ENCODE measurements at regions not wholly inside any gene's neighbourhood (a gene's known extent, or its start where the extent isn't known, plus 50 kb on each side); places are given as distances from the start of the nearest gene placed in this dataset.

DNA sequence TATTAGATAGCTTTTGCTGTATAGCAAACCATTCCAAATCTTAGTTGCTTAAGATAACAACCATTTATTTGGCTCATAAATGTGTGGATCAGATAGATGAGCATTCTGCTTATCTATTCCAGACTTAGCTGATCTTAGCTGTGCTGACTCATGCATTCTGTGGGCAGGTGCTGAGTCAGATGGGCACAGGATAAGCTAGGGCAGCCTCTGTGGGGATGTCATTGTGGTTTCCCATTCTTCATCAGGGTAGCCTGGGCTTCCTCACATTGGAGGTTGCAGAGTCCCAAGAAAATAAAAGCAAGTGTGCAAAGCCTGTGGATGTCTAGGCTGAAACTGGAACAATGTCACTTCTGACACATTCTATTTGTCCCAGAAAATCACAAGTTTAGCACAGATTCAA lies 917.0 kb downstream of the TYW1 start:
- TF ChIP-seq SMC3 (IDR thresholded peaks at IDR 0.05; ENCODE audit: low read depth, low read length) = no peak
- TF ChIP-seq, protein P1, sequence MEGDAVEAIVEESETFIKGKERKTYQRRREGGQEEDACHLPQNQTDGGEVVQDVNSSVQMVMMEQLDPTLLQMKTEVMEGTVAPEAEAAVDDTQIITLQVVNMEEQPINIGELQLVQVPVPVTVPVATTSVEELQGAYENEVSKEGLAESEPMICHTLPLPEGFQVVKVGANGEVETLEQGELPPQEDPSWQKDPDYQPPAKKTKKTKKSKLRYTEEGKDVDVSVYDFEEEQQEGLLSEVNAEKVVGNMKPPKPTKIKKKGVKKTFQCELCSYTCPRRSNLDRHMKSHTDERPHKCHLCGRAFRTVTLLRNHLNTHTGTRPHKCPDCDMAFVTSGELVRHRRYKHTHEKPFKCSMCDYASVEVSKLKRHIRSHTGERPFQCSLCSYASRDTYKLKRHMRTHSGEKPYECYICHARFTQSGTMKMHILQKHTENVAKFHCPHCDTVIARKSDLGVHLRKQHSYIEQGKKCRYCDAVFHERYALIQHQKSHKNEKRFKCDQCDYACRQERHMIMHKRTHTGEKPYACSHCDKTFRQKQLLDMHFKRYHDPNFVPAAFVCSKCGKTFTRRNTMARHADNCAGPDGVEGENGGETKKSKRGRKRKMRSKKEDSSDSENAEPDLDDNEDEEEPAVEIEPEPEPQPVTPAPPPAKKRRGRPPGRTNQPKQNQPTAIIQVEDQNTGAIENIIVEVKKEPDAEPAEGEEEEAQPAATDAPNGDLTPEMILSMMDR (conservative IDR thresholded peaks at IDR 0.05; ENCODE audit: low read depth, low read length) = no peak
- no peak for TF ChIP-seq RCOR1 (IDR thresholded peaks at IDR 0.05; ENCODE audit: insufficient replicate concordance, low read length)
- no peak for TF ChIP-seq POLR2A (IDR thresholded peaks at IDR 0.05; ENCODE audit: low read depth, low read length)
- TF ChIP-seq BHLHE40 (IDR thresholded peaks at IDR 0.05; ENCODE audit: low read depth, low read length) = no peak
- no peak for TF ChIP-seq MXI1 (IDR thresholded peaks at IDR 0.05; ENCODE audit: borderline replicate concordance, low read depth, low read length)
- TF ChIP-seq, protein P2, sequence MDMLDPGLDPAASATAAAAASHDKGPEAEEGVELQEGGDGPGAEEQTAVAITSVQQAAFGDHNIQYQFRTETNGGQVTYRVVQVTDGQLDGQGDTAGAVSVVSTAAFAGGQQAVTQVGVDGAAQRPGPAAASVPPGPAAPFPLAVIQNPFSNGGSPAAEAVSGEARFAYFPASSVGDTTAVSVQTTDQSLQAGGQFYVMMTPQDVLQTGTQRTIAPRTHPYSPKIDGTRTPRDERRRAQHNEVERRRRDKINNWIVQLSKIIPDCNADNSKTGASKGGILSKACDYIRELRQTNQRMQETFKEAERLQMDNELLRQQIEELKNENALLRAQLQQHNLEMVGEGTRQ (IDR thresholded peaks at IDR 0.05; ENCODE audit: low read depth, low read length) = no peak
- no peak for TF ChIP-seq NFE2L2 (IDR thresholded peaks at IDR 0.05; ENCODE audit: low read depth, low read length)
- no peak for TF ChIP-seq FOS (IDR thresholded peaks at IDR 0.05; ENCODE audit: low read depth, low read length)
- TF ChIP-seq MAFK (IDR thresholded peaks at IDR 0.05; ENCODE audit: low read depth, low read length) = no peak
- TF ChIP-seq MAZ (IDR thresholded peaks at IDR 0.05; ENCODE audit: borderline replicate concordance, low read depth, low read length) = no peak

Data from IMR-90 (cell line).